ENCODE measurements at regions not wholly inside any gene's neighbourhood (a gene's known extent, or its start where the extent isn't known, plus 50 kb on each side); places are given as distances from the start of the nearest gene placed in this dataset.
"Not testable (repeated sequence)": the region's sequence is repeated elsewhere in the genome, so short reads cannot be mapped to it uniquely, and the experiment has no call there.

DNA sequence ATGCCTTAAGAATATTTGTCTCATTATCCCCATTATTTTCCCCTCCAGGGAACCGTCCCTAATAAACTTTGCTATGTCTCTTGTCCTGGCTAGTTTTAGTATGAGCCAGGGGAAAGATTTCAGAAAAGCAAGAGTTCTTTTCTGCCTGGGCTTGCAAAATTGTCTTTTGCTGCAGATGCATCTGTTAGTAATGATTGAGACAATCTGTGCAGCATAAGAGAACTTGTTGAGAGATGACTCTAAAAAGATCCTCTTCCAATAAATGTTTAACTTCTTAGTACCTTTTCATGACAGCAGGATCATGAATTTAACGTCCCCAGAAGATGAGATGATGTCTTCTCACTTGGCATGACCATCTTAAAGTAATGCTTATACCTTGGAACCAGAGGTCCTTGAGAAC lies 172.5 kb upstream of the CREB1 start:
- H3K4me3 ChIP-seq (replicated peaks; ENCODE audit: low read depth, low read length), result no peak overlapping the region
- TF ChIP-seq, protein P1, sequence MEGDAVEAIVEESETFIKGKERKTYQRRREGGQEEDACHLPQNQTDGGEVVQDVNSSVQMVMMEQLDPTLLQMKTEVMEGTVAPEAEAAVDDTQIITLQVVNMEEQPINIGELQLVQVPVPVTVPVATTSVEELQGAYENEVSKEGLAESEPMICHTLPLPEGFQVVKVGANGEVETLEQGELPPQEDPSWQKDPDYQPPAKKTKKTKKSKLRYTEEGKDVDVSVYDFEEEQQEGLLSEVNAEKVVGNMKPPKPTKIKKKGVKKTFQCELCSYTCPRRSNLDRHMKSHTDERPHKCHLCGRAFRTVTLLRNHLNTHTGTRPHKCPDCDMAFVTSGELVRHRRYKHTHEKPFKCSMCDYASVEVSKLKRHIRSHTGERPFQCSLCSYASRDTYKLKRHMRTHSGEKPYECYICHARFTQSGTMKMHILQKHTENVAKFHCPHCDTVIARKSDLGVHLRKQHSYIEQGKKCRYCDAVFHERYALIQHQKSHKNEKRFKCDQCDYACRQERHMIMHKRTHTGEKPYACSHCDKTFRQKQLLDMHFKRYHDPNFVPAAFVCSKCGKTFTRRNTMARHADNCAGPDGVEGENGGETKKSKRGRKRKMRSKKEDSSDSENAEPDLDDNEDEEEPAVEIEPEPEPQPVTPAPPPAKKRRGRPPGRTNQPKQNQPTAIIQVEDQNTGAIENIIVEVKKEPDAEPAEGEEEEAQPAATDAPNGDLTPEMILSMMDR (IDR thresholded peaks at IDR 0.05; ENCODE audit: low read length, missing control alignments), result no peak

GRCh38 chr2:207362716-207363115 lies 167.0 kb upstream of the CREB1 start:
- TF ChIP-seq, protein P1 (IDR thresholded peaks at IDR 0.05; ENCODE audit: low read length, missing control alignments), result no peak
- no peak overlapping the region for H3K4me3 ChIP-seq (replicated peaks; ENCODE audit: low read depth, low read length)
- peak; percentile 9 for DNase-seq (ENCODE audit: low read depth)

More for the DNA sequence above, 172.5 kb upstream of the CREB1 start:
- DNase-seq (ENCODE audit: low read depth), result no peak

- DNase-seq (ENCODE audit: low read depth), result no peak
- no peak overlapping the region for H3K4me3 ChIP-seq (replicated peaks; ENCODE audit: low read depth, low read length)
- TF ChIP-seq, protein P1 (IDR thresholded peaks at IDR 0.05; ENCODE audit: low read length, missing control alignments), result no peak
Observed at GRCh38 chr2:207363761-207364290, 165.9 kb upstream of the CREB1 start.

GRCh38 chr2:207370646-207371045 lies 159.1 kb upstream of the CREB1 start:
- TF ChIP-seq, protein P1 (IDR thresholded peaks at IDR 0.05; ENCODE audit: low read length, missing control alignments), result no peak
- DNase-seq (ENCODE audit: low read depth), result no peak
- no peak overlapping the region for H3K4me3 ChIP-seq (replicated peaks; ENCODE audit: low read depth, low read length)

DNA sequence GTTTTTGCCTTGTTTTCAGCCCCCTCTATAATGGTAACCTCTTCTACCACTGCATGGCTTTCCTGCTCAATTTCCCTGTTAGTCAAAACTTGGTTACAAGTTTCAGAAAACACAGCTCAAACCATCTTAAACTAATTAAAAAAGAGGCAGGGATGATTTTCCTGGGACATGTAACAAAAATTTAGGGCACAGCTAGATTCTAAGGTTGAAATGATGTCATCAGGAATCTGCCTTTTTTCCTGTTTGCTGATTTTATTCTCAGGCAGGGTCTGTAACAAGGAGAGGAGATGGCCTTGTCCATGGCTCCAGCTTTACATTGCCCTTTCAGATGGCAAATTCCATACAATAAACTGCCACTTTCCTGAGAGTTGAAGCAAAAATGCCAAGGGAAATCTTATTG lies 157.9 kb upstream of the CREB1 start:
- TF ChIP-seq, protein P1 (IDR thresholded peaks at IDR 0.05; ENCODE audit: low read length, missing control alignments), result no peak
- no peak for DNase-seq (ENCODE audit: low read depth)
- H3K4me3 ChIP-seq (replicated peaks; ENCODE audit: low read depth, low read length), result no peak overlapping the region

- TF ChIP-seq, protein P1 (IDR thresholded peaks at IDR 0.05; ENCODE audit: low read length, missing control alignments), result no peak
- no peak for DNase-seq (ENCODE audit: low read depth)
- H3K4me3 ChIP-seq (replicated peaks; ENCODE audit: low read depth, low read length), result no peak overlapping the region
Observed at GRCh38 chr2:207372483-207372882, 157.3 kb upstream of the CREB1 start.

DNA sequence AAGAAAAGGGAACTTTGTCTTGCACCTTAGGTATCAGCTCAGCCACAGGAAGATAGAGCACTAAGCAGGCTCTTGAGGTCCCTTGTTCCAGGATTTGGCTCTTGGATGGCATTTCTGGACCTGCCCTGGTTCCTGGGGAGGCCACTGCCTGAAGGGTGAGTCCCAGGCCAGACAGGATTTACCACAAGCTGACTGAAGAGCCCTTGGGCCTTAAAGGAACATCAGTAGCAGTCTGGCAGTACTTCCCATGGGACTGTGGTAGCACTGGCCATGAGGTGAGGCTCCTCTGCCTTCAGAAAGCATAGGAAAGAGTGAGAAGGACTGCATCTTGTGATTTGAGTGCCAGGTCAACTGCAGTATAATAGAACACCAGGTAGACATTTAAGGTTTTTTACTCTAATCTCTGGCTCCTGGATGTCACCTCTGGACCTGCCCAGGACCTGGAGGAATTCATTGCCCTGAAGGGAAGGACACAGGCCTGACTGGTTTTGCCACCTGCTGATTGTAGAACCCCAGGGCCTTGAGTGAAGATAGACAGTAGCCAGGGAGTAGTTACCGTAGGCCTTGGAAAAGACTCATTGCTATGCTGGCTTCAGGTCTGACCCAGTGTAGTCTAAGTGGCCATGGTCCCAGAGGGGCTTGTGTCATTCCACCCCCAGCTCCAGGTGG lies 154.4 kb upstream of the CREB1 start:
- DNase-seq (ENCODE audit: low read depth), result no peak
- H3K4me3 ChIP-seq (replicated peaks; ENCODE audit: low read depth, low read length), result no peak overlapping the region
- TF ChIP-seq, protein P1 (IDR thresholded peaks at IDR 0.05; ENCODE audit: low read length, missing control alignments), result no peak

DNA sequence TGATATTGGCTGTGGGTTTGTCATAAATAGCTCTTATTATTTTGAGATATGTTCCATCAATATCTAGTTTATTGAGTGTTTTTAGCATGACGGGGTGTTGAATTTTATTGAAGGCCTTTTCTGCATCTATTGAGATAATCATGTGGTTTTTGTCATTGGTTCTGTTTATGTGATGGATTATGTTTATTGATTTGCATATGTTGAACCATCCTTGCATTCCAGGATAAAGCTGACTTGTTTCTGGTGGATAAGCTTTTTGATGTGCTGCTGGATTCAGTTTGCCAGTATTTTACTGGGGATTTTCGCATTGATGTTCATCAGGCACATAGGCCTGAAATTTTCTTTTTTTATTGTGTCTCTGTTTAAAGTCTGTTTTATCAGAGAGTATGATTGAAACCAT lies 151.1 kb upstream of the CREB1 start:
- DNase-seq (ENCODE audit: low read depth); H3K4me3 ChIP-seq (replicated peaks; ENCODE audit: low read depth, low read length): not testable (repeated sequence)
